Muscle of arm (tissue), 1 donor: ENCODE measurements at regions not wholly inside any gene's neighbourhood (a gene's known extent, or its start where the extent isn't known, plus 50 kb on each side); places are given as distances from the start of the nearest gene placed in this dataset.
"Not testable (repeated sequence)": the region's sequence is repeated elsewhere in the genome, so short reads cannot be mapped to it uniquely, and the experiment has no call there.

Source experiments
- DNase-seq: peaks from one replicate; pipeline ENCODE4 v3.0.0-alpha.2; 2013

DNA sequence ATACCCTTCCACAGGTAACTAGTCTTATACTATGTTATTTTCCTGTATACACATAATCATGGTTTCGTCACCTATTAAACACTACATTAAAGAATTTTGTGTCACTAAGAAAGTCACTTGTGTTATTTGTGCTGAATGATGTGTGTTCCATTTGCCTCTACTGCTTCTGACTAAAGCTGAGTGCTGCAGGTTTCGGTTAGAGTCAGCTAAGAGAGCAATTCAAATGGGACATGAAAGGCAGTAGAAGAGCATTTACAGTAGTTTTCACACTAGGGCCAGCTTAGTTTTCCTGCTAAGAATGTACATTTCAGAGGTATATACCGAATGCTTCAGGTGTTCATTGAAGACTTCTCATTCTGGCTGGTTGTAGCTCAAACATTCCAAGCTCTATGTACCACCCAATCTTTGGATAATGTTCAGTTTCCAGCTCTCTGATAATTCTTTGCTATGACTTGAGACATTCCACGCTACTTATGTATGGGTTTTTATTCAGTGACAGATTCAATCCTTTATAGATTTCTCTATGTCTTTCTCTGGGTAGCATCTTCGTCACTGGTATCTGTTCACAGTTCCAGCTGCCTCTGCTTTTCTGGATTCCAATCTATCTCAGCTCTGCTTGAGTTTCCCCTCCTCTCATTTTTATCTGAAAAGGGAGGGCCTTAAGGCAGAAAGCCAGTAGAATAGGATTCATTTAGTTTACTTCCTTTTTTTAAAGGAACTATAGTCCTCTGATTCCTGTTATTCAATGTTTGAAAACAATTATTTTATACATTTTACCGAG, 164.4 kb downstream of the CXXC4 start:
- no peak for DNase-seq

DNA sequence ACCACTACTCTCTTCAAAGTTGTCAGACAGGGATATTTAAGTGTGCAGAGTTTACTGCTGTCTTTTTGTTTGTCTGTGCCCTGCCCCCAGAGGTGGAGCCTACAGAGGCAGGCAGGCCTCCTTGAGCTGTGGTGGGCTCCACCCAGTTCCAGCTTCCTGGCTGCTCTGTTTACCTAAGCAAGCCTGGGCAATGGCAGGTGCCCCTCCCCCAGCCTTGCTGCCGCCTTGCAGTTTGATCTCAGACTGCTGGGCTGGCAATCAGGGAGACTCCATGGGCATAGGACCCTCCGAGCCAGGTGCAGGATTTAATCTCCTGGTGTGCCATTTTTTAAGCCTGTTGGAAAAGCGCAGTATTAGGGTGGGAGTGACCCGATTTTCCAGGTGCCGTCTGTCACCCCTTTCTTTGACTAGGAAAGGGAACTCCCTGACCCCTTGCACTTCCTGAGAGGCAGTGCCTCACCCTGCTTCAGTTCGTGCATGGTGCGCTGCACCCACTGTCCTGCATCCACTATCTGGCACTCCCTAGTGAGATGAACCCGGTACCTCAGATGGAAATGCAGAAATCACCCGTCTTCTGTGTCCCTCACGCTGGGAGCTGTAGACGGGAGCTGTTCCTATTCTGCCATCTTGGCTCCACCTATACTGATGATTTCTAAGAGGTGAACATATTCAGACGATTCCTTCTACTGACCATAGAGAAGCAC, 167.6 kb downstream of the CXXC4 start:
- DNase-seq: not testable (repeated sequence)

DNA sequence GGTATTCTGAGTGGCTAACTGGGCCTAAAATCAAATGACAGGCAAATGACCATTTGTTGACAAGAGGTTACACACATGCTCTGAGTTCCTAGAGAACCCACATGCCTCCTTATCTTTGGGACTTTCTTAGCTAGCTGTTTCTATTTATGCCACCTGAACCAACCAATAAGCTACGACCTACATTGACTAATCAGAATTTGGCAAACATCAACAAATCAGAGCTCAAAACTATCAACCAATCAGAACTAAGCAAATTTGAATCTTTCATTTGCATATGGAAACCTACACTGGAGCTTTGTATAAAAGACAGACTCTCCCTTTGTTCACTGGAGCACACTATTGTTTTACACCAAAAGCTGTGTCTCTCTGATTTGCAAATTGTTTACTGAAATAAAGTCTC, 192.0 kb downstream of the CXXC4 start:
- DNase-seq: no peak

DNA sequence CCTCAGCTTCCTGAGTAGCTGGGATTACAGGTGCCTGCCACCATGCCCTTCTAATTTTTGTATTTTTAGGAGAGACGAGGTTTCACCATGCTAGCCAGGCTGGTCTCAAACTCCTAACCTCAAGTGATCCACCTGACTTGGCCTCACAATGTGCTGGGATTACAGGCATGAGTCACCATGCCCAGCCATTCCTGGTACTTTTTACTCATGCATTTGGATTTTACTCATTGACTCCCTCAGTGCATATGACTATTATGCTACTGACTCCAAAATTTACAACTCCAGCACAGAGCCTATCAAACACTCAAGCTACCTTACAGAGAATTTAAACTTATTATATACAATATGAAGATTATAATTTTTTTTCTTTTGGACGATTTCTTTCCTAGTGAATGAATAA, 199.9 kb downstream of the CXXC4 start:
- DNase-seq: no peak

DNA sequence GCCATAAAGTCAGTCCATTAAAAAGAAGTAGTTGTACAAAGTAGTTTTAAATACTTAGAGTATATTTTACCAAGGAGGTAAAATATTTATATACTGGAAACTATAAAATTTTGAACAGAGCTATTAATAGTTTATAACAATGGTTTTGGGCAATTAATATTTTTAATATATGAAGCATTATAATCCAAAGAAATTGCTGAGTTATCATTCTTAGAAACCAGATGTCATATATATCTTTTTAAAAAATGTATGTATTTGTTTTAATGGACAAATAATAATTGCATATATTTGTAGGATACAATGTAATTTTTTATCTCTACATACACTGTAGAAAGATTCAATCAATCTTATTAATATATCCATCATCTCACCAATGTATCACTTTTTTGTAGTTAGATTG, 207.8 kb downstream of the CXXC4 start:
- no peak for DNase-seq

DNA sequence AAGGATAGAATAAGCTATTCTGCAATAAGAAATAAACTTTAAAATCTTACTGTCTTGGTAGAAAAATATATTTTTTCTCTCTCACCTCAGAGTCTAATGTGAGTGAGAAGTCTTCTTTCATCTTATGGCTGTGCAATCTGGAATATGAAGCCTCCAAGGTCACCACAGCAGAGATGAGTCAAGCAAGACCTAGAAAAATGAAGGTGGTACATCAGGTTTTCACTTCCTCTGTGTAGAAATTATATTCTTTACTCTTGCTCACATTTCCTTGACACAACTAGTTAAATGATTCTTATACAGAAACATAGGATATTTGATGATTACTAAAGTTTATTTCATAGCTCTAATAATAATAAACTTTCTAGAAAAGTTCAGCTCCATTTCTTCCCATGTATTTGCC, 211.4 kb downstream of the CXXC4 start:
- DNase-seq: no peak

DNA sequence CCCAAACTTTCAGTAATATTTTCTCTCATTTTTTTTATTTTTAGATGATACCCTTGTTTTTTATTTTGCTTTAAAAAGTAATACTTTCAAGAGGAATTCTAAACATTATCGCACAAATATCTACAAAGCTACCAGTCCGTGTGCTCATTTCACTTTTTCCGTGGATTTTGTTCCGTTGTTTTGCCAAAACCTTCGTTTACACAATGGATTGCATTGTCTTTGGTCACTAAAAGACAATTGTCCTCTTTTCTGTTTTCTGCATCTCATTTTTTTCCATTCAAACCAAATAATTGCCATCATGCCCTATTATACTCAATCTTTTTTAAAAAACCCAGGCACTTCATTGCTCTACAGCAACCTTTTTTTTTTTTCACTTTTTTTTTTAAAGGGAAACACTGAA, 214.9 kb downstream of the CXXC4 start:
- no peak for DNase-seq

DNA sequence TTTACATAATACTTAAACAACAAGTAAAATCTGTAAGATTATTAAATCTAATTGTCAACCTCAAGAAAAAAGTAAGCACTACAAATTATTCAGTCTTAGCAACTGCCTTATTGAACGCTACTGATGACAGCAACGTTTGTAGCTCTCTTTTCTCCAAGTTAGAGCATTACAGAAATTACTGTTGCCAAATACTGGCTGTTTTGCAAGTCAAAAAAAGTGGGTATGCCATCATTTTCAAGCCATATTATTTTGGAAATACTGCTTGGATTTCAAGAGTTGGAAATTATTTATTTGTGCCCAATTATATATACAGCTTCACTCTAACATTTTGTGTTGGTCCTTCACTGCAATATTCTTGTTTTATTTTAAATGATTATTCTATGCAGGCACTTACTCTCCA, 221.7 kb downstream of the CXXC4 start:
- no peak for DNase-seq

DNA sequence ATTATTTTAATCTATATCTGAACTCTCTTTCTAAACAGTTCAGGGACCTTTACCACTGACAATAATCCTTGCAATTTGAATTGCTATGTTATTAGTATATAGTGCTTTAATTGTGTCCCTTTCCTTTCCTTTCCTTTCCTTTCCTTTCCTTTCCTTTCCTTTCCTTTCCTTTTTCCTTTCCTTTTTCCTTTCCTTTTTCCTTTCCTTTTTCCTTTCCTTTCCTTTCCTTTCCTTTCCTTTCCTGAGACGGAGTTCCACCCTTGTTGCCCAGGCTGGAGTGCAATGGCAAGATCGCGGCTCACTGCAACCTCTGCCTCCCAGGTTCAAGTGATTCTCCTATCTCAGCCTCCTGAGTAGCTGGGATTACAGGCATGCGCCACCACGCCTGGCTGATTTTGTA, 225.1 kb downstream of the CXXC4 start:
- not testable (repeated sequence) for DNase-seq

DNA sequence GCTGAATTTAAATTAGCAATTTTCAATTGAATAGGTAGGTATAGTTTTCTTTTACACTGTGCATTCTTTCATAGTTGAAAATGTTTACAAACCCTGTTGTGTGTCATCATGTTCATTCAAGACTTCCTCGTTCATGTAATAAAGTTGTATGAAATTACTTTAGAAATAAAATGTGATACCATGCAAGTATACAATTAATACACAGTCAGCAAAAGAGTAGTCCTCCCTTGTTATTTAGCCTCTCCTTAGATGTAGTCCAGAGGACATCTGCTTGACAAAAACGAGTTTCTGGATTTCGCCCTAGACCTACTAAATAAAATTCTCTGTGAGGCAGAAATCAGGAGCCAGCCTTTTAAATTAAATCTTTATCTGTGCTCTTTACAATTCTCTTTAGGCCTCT, 231.6 kb downstream of the CXXC4 start:
- DNase-seq: no peak

DNA sequence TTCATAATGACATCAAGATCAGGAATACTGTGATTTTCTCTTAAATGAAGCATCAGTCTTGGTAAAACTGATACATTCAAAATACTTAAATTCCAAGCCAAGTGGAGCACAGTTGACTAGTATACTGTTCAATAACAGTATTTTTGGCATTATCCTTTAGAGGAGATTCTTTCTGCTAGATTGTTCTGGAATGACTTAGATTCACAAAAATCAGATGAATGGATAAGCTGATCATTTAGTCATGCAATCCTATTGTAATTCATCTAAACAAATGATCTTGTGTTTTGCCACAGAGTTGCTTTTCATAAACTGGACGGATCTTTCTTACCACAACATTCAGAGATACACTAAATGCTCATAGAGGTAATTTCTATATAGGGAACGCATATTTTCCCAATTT, 232.0 kb downstream of the CXXC4 start:
- DNase-seq: no peak

DNA sequence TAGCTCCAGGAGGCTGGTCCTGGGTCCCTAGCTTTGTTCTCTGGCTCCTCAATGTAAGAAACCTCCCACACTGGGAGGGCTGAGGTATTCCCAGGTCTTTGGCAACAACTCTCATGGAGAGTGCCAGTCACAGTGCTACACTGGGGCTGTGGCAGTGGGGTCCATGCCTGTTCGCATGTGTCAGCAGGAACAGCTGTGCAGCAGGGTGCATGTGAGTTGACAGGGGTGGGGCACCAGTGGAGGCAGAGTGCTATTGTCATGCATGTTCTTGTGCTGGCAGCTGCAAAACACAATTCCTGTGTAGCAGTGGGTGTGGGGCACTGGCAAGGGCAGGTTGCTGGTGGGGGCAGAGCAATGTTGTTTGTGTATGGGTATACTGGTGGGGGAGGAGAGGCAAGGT, 246.0 kb downstream of the CXXC4 start:
- no peak for DNase-seq

DNA sequence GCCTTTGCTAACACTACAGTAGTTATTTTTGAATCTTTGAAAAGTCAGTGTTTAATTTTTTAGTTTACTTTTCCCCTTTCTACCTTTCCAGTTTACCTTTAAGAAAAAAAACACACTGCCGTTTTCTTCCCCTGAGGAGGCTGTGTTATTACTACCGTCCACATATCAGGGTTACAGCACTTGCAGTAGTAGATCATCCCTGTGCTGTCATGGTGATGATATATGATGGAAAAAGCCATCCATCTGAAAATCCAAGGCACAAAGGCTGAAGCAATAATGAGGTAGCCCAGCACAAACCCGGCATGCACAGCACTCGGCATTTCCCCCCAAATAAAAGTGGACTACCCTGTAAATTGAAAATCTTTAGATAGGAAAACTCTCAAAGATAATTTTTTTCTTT, 258.7 kb downstream of the CXXC4 start:
- no peak for DNase-seq

DNA sequence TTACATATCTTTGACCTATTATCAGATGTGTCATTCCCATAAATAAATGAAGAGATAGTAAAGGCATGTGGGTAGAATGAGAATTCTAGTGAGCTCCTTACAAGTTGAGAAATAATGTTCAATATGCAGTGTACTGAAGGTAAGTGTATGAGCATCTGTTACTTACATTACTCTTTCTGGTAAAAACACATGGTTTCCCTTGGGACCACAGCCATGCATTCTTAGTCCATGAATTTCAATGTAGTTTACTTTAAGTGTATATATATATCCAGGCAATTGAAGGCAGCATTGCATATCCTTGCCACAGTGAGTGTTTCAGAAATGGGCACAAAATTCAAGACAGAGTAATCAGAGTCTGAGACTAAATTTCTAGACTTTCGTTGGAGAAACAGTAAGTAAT, 277.2 kb downstream of the CXXC4 start:
- DNase-seq: no peak

DNA sequence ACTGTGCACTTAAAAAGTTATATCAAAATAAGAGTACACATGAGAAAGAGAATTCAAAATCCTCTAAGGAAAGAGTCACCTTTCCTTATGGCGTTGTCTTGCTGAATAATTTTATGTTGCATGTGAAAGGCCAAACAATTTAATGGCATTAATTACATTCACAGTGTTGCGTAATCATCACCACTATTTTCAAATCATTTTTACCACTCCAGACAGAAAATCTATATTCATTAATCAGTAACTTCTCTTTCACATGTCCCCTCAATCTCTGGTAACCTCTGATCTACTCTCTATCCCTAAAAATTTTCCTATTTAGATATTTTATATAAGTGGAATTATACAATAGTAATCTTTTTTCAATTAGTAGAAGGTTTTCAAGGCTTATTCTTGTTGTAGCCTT, 283.0 kb downstream of the CXXC4 start:
- no peak for DNase-seq

DNA sequence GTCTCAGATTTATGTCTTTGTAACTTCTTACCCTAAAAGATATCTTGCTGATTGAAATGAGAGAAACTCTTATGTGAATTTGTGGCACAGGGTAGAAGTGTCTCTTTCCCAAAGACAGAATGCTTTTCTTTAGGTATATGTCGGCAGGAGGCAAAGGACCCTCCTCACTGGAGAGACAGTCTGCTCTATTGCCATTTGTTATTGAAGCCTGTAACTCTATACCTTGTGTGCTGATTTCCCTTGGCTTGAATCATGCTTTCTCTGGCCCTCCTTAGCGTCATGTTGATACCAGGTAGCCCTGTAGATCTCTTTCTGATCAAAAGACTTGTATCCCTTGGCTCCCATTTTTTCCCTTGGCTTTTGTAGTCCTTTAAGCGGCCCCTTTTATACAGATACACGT, 284.3 kb downstream of the CXXC4 start:
- DNase-seq: no peak

DNA sequence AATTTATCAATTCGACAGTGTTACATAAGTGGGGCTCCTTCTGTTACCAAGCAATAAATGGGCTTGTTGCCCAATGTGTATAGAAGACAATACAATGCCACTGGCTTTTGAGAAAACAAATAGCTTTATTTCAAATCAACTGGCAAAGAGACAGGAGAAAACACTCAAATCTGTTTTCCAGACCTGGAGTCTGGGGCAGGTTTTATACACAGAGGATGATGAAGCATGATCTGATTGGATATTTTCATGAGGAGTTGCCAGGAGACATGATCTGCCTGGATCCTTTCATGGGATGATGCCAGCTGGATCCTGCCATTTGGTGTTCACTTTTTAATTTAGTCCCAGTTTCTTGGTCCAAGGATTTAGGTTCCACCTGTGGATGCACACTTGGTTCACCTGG, 287.9 kb downstream of the CXXC4 start:
- no peak for DNase-seq

DNA sequence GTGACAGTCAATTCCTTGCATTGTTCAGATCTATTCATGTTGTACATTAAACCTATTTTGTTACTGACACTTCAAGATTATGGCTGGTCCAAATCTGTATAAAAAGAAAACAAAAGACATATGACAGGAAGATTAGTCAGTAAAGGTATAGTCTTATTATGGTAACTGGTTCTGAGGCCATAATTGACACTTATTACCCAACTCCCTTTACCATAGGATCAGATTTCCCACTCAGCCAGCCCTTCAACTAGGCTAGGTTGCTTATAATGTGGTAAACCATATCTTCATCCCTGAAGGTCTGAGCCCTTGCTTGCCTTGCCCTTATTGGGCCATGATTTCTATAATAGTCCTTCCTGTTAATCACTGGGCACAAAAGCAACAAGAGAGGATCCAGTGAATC, 289.6 kb downstream of the CXXC4 start:
- no peak for DNase-seq

DNA sequence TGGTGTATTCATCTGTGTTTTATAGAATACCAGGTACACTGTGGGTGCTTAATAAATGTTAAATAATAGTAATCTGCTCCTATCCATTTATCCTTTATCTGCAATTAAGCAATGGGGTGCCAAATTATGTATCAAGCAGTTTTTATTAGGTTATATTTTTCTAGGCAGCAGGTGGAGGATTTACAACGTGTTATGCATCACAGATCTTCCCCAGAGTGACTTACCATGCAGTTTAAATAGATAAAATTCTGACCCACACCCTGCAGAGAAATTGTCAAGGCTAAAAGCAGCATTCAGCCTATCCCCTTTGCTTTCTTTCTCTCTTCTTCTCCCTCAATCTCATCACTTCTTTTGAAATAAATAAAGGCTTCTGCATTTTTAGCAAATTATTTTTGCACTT, 306.4 kb downstream of the CXXC4 start:
- no peak for DNase-seq

DNA sequence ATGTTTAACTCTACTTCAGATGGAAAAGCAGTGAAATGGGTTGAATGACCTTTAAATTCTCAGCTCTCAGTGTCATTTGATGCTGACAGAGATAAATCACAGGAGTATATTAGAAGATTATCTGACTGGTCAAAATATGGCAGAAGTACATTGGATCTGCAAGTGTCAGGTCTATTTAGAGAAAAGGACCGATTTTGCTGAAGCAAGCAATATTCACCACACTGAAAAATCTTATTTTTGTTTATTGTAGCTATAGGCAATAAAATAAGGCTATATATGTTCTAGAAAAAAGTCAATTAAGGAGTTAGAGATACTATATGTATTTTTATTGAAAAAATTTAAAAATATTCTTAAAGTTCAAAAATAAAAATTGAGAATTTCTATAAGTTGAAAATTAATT, 325.3 kb downstream of the CXXC4 start:
- no peak for DNase-seq

DNA sequence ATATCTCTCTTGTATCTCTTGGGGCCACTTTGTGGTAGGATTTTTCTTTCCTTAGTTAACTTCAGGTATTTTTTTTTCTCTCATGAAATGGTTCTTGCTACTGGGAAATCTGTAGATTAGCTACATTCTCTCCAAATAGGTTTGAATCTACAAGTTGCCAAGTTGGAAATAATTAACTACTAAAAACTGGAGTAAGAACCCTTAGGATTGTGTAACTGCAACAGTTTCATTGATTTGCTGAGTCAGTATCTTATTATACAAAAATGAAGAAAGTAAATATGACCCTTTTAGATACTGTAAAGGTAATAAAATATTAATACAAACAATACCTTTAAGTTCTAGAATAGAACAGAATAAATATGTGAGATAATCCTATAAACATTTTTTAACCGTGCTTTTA, 327.9 kb downstream of the CXXC4 start:
- DNase-seq: no peak

DNA sequence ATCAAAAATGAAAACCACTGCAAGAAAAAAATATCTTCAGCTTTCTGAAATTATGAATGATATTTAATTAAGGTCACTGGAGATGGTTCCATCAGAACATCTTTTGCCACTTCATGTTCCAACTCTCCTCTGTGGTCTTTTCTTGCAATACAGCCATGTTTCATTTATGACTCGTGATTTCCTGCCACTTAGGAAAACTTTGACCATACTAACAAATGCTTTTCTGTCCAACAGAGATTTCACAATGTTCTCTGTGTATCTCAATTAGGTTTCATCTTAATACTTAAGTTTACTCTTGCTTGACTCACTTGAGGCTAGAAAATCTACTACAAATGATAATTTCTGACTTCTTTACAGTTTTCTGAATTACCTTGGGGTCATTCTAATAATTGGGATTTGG, 330.9 kb downstream of the CXXC4 start:
- DNase-seq: no peak

DNA sequence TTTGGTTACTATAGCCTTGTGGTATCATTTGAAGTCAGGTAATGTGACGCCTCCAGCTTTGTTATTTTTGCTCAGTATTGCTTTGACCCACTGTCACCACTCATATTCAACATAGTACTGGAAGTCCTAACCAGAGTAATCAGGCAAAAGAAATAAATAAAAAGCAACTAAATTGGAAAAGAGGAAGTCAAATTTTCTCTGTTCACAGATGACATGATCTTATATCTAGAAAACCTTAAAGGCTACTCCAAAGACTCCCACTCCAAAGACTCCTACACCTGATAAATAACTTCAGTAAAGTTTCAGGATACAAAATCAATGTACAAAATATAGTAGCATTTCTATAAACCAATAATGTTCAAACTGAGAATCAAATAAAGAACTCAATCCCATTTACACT, 348.6 kb downstream of the CXXC4 start:
- no peak for DNase-seq

DNA sequence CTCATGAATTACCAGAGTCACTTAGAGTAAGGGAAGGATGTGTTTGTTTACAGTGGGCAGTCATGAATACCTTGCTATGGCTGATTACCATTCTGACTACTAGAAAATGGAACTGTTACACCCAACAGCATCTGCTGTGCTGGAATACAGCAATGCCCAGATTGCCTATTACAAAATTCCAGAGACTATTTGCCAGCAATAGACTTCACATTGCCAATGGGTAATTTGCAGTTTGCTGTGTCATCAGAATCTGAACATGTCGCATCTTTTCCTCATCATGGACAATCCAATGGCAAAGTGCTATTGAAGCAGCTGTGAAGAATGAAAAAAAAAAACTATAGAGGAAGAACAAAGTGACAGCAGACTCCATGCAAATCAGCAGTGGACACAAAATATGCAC, 356.6 kb downstream of the CXXC4 start:
- no peak for DNase-seq
